GM12872 (cell line): ENCODE measurements at regions not wholly inside any gene's neighbourhood (a gene's known extent, or its start where the extent isn't known, plus 50 kb on each side); places are given as distances from the start of the nearest gene placed in this dataset.

Experiments used
- CTCF ChIP-seq: IDR thresholded peaks from 3 replicates; pipeline ENCODE4 v1.5.1; 2011; ENCODE audit warnings: low read depth, mild to moderate bottlenecking, low read length, moderate library complexity; ENCODE audit not compliant: insufficient read depth

GRCh38 chr2:67919490-67919889 is 143.3 kb downstream of the C1D start:
- TF ChIP-seq CTCF: no peak

- no peak for TF ChIP-seq CTCF
Observed at GRCh38 chr2:67922080-67922785, 140.6 kb downstream of the C1D start.

DNA sequence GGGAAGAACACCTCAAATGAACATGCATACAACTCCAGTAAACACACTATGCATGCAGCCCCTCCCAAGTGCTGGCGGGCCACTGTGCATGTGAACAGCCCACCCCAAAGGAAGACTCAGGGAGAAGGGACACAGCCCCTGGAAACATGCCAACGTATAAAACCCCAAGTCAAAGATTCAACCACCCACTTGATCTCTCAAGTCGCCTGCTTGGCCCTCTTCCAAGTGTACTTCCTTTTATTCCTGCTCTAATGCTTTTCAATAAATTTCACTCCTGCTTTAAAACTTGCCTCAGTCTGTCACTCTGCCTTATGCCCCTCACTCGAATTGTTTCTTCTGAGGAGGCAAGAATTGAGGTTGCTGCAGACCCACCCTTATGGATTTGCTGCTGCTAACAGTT is 139.1 kb downstream of the C1D start:
- no peak for TF ChIP-seq CTCF

- no peak for TF ChIP-seq CTCF
Observed at GRCh38 chr2:67927501-67927900, 135.3 kb downstream of the C1D start.

- TF ChIP-seq CTCF: no peak
Observed at GRCh38 chr2:67930156-67930555, 132.6 kb downstream of the C1D start.

- TF ChIP-seq CTCF: no peak
Observed at GRCh38 chr2:67936969-67937368, 125.8 kb downstream of the C1D start.

DNA sequence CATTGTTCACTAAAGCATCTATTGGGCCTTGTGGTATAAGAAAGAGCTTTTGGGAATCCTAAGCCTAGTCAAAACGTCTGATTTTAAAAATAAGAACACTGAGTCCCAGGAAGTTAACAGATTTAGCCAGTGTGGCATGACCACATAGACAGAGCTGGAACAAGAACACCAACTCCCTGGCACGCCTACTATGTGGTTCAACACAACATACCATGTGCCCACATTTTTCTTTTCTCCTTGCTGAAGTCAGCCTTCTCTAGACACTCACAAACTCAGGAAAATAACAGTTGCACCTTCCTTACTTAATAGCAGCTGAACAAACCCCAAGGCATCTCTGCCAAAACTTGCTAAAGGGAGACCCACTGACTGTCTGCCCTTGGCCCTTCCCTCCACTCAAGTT is 124.8 kb downstream of the C1D start:
- TF ChIP-seq CTCF: no peak
